ENCODE measurements at regions not wholly inside any gene's neighbourhood (a gene's known extent, or its start where the extent isn't known, plus 50 kb on each side); places are given as distances from the start of the nearest gene placed in this dataset.
A peak's percentile ranks its signal among the peaks of the same experiment; 100 is the strongest.

DNA sequence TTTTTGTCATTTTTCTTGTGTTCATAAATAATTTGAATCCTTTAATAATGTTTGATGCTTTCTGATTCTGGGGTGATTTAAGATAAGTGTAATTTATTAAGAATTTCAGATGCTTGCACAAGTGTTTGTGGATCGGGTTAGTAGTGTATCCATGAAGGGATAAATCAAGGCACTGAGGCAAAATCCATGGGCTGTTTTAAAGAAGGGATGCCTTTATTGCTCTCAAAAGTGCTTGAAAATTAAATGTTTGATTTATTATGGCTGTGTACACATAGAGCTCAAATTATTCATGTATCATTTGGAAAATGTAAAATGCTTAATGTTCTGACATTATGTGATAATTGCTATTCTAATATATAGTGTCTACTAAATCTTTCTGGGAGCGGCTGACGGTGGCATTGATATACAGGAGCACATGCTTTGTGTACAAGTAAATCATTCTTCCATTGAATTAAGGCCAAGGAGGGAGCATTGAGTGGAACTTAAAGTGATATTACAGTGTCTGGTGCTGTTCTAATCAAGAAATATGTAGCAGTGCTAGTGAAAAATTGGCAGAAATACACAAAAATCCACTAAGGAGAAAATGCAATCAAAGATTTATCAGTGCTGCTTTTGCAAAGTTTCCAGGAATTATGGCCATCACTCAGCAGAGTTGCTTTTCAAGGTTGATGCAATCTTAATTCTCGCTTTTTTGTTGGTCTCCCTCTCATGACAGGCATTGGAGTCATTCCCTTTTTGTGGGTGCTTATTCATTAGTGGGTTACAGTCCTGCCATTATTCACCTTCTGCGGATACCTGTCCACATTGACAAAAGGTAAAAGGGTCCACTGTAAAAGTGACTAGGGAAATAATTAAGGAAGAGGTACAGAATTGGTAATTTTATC, 181.6 kb downstream of the MFSD1 start:
- TF ChIP-seq, protein P1, sequence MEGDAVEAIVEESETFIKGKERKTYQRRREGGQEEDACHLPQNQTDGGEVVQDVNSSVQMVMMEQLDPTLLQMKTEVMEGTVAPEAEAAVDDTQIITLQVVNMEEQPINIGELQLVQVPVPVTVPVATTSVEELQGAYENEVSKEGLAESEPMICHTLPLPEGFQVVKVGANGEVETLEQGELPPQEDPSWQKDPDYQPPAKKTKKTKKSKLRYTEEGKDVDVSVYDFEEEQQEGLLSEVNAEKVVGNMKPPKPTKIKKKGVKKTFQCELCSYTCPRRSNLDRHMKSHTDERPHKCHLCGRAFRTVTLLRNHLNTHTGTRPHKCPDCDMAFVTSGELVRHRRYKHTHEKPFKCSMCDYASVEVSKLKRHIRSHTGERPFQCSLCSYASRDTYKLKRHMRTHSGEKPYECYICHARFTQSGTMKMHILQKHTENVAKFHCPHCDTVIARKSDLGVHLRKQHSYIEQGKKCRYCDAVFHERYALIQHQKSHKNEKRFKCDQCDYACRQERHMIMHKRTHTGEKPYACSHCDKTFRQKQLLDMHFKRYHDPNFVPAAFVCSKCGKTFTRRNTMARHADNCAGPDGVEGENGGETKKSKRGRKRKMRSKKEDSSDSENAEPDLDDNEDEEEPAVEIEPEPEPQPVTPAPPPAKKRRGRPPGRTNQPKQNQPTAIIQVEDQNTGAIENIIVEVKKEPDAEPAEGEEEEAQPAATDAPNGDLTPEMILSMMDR (IDR thresholded peaks at IDR 0.05), result no peak
- DNase-seq, result no peak
- no peaks in the 10 kb centered on the region for H3K9me3 ChIP-seq
- H3K4me3 ChIP-seq, result no peak overlapping the region
- H3K27me3 ChIP-seq (ENCODE audit: low read depth), result no peaks in the 10 kb centered on the region
- no peaks in the 10 kb centered on the region for H3K4me1 ChIP-seq
- ATAC-seq, result no peak
- intact Hi-C loops (cut with DNase I), result no loop called here
- no peaks in the 10 kb centered on the region for H3K36me3 ChIP-seq
- H3K27ac ChIP-seq, result no peak overlapping the region

DNA sequence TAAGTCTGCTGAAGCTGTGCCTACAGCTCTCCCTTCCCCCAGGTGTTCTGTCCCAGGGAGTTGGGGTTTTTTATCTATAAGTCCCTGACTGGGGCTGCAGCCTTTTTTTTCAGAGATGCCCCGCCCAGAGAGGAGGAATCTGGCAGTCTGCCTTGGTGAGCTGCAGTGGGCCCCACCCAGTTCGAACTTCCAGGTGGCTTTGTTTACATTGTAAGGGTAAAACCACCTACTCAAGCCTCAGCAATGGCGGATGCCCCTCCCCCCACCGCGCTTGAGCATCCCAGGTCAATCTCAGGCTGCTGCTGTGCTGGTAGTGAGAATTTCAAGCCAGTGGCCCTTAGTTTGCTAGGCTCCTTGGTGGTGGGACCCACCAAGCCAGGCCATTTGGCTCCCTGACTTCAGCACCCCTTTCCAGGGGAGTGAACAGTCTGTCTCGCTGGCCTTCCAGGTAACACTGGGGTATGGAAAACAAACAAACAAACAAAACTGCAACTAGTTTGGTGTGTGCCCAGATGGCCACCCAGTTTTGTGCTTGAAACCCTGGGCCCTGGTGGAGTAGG, 189.4 kb downstream of the MFSD1 start:
- TF ChIP-seq, protein P1 (IDR thresholded peaks at IDR 0.05), result no peak
- ATAC-seq, result no peak
- Histone ChIP-seq H3K27ac (no peak overlapping the region), H3K4me3 (no peak overlapping the region), H3K27me3 (ENCODE audit: low read depth) (no peaks in the 10 kb centered on the region), H3K9me3 (no peaks in the 10 kb centered on the region), H3K4me1 (no peaks in the 10 kb centered on the region), H3K36me3 (no peaks in the 10 kb centered on the region)
- peak; percentile 46 for DNase-seq
- intact Hi-C loops (cut with DNase I), result no loop called here

DNA sequence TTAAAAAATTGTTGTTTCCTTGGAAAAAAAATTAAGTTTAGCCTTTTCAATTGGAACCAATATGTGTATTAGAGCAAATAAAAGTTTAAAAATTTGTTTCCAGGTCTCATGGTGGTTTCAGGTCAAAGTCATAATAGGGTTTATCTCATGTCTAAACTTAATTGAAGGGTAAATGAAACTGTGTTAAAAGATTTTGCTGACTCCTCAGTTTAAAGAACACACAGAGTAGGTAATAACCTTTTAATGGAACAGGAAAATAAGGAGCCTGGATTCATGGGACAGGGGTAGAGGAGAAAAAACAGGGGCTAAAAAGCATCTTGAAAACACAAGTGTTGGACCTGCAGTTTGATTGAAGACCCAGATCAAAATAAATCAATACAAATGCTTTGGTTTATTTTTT, 190.6 kb downstream of the MFSD1 start:
- Histone ChIP-seq H3K36me3 (no peaks in the 10 kb centered on the region), H3K4me3 (no peak overlapping the region), H3K27ac (no peak overlapping the region), H3K4me1 (no peaks in the 10 kb centered on the region), H3K27me3 (ENCODE audit: low read depth) (no peaks in the 10 kb centered on the region), H3K9me3 (no peaks in the 10 kb centered on the region)
- TF ChIP-seq, protein P1 (IDR thresholded peaks at IDR 0.05), result no peak
- DNase-seq (no peak), ATAC-seq (no peak)
- intact Hi-C loops (cut with DNase I), result no loop called here

DNA sequence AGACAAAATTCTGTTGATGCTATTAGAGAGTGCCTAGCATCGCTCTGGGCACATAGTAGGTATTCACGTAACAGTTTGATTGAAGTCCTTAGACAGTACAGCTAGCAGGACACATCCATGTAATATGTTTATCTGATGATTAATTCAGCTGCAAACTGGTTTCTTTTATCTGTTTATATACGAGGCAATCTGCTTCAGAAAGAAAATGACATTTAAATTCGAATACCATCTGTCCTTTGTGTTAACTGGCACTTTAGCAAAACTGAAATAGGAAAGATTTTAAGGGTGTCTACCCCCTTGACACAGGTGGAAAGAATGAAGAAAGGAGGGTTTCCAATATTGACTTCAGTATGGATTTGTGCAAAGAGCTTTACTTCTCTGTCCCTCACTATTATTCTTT, 192.5 kb downstream of the MFSD1 start:
- Histone ChIP-seq H3K4me1 (no peaks in the 10 kb centered on the region), H3K27me3 (ENCODE audit: low read depth) (no peaks in the 10 kb centered on the region), H3K4me3 (no peak overlapping the region), H3K36me3 (no peaks in the 10 kb centered on the region), H3K9me3 (no peaks in the 10 kb centered on the region), H3K27ac (no peak overlapping the region)
- no peak for ATAC-seq
- TF ChIP-seq, protein P1 (IDR thresholded peaks at IDR 0.05), result no peak
- DNase-seq, result no peak
- intact Hi-C loops (cut with DNase I), result no loop called here

DNA sequence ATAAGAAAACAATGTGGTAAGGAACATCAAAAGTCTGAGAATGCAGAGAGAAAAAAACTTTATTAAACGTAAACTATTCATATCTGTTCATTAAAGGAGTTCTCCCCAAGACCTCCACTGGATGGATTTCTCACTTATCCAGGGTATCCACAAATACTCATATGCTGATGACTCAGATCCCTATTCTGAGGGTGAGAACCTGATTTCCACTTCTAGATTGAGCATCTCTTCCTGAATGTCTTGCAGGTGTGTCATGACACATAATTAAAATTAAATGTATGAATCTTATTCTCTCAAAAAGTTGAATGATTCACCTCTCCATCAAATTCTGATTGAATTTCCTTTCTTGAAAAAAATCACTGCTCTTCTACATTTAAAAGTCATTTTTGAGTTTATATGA, 199.9 kb downstream of the MFSD1 start:
- intact Hi-C loops (cut with DNase I), result no loop called here
- Histone ChIP-seq H3K27me3 (ENCODE audit: low read depth) (no peaks in the 10 kb centered on the region), H3K36me3 (no peaks in the 10 kb centered on the region), H3K27ac (no peak overlapping the region), H3K9me3 (no peaks in the 10 kb centered on the region), H3K4me3 (no peak overlapping the region), H3K4me1 (no peaks in the 10 kb centered on the region)
- ATAC-seq (no peak), DNase-seq (no peak)
- TF ChIP-seq, protein P1 (IDR thresholded peaks at IDR 0.05), result no peak
